ENCODE measurements at regions not wholly inside any gene's neighbourhood (a gene's known extent, or its start where the extent isn't known, plus 50 kb on each side); places are given as distances from the start of the nearest gene placed in this dataset.

DNA sequence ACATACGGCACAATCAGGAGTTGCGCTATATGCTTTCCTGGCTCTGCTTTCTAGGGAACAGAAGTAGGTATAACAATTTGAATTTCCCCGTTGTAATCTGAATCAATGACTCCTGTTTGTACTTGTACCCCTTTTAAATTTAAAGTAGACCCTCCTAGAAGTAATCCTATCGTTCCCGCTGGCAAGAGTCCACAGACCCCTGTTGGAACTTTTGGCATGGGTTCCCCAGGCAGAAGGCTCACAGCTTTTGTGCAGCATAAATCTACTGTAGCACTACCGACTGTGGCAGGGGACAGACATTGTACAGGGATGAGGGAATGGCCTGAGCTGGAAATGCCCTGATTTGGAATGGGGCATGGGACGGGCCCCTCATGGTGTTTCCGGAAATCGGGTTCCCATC is 705.2 kb downstream of the LRFN5 start:
- ATAC-seq, result no peak
- TF ChIP-seq TOX (CRISPR knock-in tag; IDR thresholded peaks at IDR 0.05; ENCODE audit: borderline replicate concordance), result no peak
- TF ChIP-seq ZNF8 (CRISPR knock-in tag; IDR thresholded peaks at IDR 0.05), result no peak
- TF ChIP-seq, protein P1, sequence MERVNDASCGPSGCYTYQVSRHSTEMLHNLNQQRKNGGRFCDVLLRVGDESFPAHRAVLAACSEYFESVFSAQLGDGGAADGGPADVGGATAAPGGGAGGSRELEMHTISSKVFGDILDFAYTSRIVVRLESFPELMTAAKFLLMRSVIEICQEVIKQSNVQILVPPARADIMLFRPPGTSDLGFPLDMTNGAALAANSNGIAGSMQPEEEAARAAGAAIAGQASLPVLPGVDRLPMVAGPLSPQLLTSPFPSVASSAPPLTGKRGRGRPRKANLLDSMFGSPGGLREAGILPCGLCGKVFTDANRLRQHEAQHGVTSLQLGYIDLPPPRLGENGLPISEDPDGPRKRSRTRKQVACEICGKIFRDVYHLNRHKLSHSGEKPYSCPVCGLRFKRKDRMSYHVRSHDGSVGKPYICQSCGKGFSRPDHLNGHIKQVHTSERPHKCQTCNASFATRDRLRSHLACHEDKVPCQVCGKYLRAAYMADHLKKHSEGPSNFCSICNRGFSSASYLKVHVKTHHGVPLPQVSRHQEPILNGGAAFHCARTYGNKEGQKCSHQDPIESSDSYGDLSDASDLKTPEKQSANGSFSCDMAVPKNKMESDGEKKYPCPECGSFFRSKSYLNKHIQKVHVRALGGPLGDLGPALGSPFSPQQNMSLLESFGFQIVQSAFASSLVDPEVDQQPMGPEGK (CRISPR knock-in tag; IDR thresholded peaks at IDR 0.05; ENCODE audit: borderline replicate concordance), result no peak
- TF ChIP-seq ZFP30 (CRISPR knock-in tag; IDR thresholded peaks at IDR 0.05), result no peak
- TF ChIP-seq, protein P2, sequence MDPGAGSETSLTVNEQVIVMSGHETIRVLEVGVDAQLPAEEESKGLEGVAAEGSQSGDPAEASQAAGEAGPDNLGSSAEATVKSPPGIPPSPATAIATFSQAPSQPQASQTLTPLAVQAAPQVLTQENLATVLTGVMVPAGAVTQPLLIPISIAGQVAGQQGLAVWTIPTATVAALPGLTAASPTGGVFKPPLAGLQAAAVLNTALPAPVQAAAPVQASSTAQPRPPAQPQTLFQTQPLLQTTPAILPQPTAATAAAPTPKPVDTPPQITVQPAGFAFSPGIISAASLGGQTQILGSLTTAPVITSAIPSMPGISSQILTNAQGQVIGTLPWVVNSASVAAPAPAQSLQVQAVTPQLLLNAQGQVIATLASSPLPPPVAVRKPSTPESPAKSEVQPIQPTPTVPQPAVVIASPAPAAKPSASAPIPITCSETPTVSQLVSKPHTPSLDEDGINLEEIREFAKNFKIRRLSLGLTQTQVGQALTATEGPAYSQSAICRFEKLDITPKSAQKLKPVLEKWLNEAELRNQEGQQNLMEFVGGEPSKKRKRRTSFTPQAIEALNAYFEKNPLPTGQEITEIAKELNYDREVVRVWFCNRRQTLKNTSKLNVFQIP (CRISPR knock-in tag; IDR thresholded peaks at IDR 0.05; ENCODE audit: borderline replicate concordance, low read depth), result no peak
- TF ChIP-seq, protein P3, sequence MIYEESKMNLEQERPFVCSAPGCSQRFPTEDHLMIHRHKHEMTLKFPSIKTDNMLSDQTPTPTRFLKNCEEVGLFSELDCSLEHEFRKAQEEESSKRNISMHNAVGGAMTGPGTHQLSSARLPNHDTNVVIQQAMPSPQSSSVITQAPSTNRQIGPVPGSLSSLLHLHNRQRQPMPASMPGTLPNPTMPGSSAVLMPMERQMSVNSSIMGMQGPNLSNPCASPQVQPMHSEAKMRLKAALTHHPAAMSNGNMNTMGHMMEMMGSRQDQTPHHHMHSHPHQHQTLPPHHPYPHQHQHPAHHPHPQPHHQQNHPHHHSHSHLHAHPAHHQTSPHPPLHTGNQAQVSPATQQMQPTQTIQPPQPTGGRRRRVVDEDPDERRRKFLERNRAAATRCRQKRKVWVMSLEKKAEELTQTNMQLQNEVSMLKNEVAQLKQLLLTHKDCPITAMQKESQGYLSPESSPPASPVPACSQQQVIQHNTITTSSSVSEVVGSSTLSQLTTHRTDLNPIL (CRISPR knock-in tag; IDR thresholded peaks at IDR 0.05; ENCODE audit: low read depth), result no peak
- TF ChIP-seq SNAI2 (CRISPR knock-in tag; IDR thresholded peaks at IDR 0.05), result no peak
- TF ChIP-seq ZC3H10 (CRISPR knock-in tag; IDR thresholded peaks at IDR 0.05), result no peak
- no peak for TF ChIP-seq RARB (CRISPR knock-in tag; IDR thresholded peaks at IDR 0.05)
- no peak for TF ChIP-seq ZNF70 (CRISPR knock-in tag; IDR thresholded peaks at IDR 0.05)
- TF ChIP-seq ARNTL (CRISPR knock-in tag; IDR thresholded peaks at IDR 0.05; ENCODE audit: borderline replicate concordance, low read depth), result no peak
- TF ChIP-seq CSDC2 (CRISPR knock-in tag; IDR thresholded peaks at IDR 0.05), result no peak
- TF ChIP-seq, protein P4, sequence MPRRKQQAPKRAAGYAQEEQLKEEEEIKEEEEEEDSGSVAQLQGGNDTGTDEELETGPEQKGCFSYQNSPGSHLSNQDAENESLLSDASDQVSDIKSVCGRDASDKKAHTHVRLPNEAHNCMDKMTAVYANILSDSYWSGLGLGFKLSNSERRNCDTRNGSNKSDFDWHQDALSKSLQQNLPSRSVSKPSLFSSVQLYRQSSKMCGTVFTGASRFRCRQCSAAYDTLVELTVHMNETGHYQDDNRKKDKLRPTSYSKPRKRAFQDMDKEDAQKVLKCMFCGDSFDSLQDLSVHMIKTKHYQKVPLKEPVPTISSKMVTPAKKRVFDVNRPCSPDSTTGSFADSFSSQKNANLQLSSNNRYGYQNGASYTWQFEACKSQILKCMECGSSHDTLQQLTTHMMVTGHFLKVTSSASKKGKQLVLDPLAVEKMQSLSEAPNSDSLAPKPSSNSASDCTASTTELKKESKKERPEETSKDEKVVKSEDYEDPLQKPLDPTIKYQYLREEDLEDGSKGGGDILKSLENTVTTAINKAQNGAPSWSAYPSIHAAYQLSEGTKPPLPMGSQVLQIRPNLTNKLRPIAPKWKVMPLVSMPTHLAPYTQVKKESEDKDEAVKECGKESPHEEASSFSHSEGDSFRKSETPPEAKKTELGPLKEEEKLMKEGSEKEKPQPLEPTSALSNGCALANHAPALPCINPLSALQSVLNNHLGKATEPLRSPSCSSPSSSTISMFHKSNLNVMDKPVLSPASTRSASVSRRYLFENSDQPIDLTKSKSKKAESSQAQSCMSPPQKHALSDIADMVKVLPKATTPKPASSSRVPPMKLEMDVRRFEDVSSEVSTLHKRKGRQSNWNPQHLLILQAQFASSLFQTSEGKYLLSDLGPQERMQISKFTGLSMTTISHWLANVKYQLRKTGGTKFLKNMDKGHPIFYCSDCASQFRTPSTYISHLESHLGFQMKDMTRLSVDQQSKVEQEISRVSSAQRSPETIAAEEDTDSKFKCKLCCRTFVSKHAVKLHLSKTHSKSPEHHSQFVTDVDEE (CRISPR knock-in tag; IDR thresholded peaks at IDR 0.05), result no peak
- TF ChIP-seq ZFP3 (CRISPR knock-in tag; IDR thresholded peaks at IDR 0.05), result no peak
- TF ChIP-seq ESRRG (CRISPR knock-in tag; IDR thresholded peaks at IDR 0.05), result no peak
- TF ChIP-seq OSR1 (CRISPR knock-in tag; IDR thresholded peaks at IDR 0.05), result no peak
- no peak for TF ChIP-seq ISL1 (CRISPR knock-in tag; IDR thresholded peaks at IDR 0.05)
- TF ChIP-seq GLIS3 (CRISPR knock-in tag; IDR thresholded peaks at IDR 0.05), result no peak
- no peak for TF ChIP-seq BACH2 (CRISPR knock-in tag; IDR thresholded peaks at IDR 0.05; ENCODE audit: borderline replicate concordance)

DNA sequence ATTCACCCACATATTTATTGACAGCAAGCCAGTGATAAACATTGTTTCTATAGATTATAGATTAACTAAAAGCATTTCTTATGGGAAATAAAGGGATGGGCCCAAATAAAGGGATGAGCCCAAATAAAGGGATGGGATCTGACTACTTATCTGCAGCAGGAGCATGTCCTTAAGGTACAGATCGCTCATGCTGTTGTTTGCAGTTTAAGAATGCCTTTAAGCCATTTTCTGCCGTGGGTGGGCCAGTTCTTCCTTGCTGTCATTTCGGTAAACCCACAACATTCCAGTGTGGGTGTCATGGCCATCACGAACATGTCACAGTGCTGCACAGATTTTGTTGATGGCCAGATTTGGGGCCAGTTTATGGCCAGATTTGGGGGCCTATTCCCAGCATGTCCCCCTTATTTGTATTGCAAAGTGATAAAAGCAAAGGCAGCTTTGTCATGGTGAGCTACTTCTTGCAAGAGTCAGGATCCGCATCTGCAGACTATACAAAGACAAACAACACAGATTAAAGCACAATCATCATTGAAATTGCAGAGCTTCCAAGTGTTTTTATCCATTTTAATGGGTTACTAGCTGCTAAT is 700.7 kb downstream of the LRFN5 start:
- ATAC-seq, result no peak
- TF ChIP-seq, protein P4 (CRISPR knock-in tag; IDR thresholded peaks at IDR 0.05), result no peak
- TF ChIP-seq ZNF8 (CRISPR knock-in tag; IDR thresholded peaks at IDR 0.05) (no peak), TCF4 (CRISPR knock-in tag; IDR thresholded peaks at IDR 0.05; ENCODE audit: borderline replicate concordance) (no peak), ZC3H10 (CRISPR knock-in tag; IDR thresholded peaks at IDR 0.05) (no peak), ISL1 (CRISPR knock-in tag; IDR thresholded peaks at IDR 0.05) (no peak), BACH2 (CRISPR knock-in tag; IDR thresholded peaks at IDR 0.05; ENCODE audit: borderline replicate concordance) (no peak), ZNF565 (CRISPR knock-in tag; conservative IDR thresholded peaks at IDR 0.05; ENCODE audit: low read depth) (no peak)
- TF ChIP-seq, protein P1 (CRISPR knock-in tag; IDR thresholded peaks at IDR 0.05; ENCODE audit: borderline replicate concordance), result no peak
